GM23248 (cell line): ENCODE measurements at regions not wholly inside any gene's neighbourhood (a gene's known extent, or its start where the extent isn't known, plus 50 kb on each side); places are given as distances from the start of the nearest gene placed in this dataset.
A peak's percentile ranks its signal among the peaks of the same experiment; 100 is the strongest.

Experiments used
- DNase-seq: peaks from one replicate; pipeline ENCODE4 v3.0.0-alpha.2; 2015
- H2AFZ ChIP-seq: fragments of 200-600 bp; sonication (generic); 2 replicates; pipeline ENCODE4 v1.6.1; 2016; ENCODE audit warnings: antibody characterized with exemption
- H3F3A ChIP-seq: fragments of 200-600 bp; sonication (generic); 2 replicates; pipeline ENCODE4 v1.6.1; 2016; ENCODE audit warnings: mild to moderate bottlenecking, antibody characterized with exemption, mixed run types; ENCODE audit not compliant: insufficient read depth
- H3K27ac ChIP-seq: fragments of 200-600 bp; sonication (generic); 2 replicates; pipeline ENCODE4 v1.5.1; 2016; ENCODE audit warnings: mild to moderate bottlenecking
- H3K27me3 ChIP-seq: fragments of 200-600 bp; sonication (generic); replicated peaks from 2 replicates; pipeline ENCODE4 v1.6.1; 2016; ENCODE audit warnings: mild to moderate bottlenecking; ENCODE audit not compliant: insufficient read depth
- H3K36me3 ChIP-seq: fragments of 200-600 bp; sonication (generic); 2 replicates; pipeline ENCODE4 v1.6.1; 2016; ENCODE audit warnings: low read depth, mild to moderate bottlenecking
- H3K4me1 ChIP-seq: fragments of 200-600 bp; sonication (generic); 2 replicates; pipeline ENCODE4 v1.6.1; 2016; ENCODE audit warnings: mild to moderate bottlenecking; ENCODE audit not compliant: insufficient read depth
- H3K4me2 ChIP-seq: fragments of 200-600 bp; sonication (generic); one replicate; pipeline ENCODE4 v1.6.1; 2016; ENCODE audit warnings: mild to moderate bottlenecking; ENCODE audit not compliant: unreplicated experiment
- H3K4me3 ChIP-seq: fragments of 200-600 bp; sonication (generic); 2 replicates; pipeline ENCODE4 v1.5.1; 2016; ENCODE audit warnings: mild to moderate bottlenecking
- H3K79me2 ChIP-seq: fragments of 200-600 bp; sonication (generic); 2 replicates; pipeline ENCODE4 v1.6.1; 2016; ENCODE audit warnings: mild to moderate bottlenecking; ENCODE audit not compliant: insufficient read depth
- H3K9ac ChIP-seq: fragments of 200-600 bp; sonication (generic); 2 replicates; pipeline ENCODE4 v1.6.1; 2016; ENCODE audit warnings: mild to moderate bottlenecking
- H3K9me2 ChIP-seq: fragments of 200-600 bp; sonication (generic); 2 replicates; pipeline ENCODE4 v1.6.1; 2016; ENCODE audit warnings: mixed run types, mild to moderate bottlenecking, moderate library complexity; ENCODE audit not compliant: insufficient read depth
- H3K9me3 ChIP-seq: fragments of 200-600 bp; sonication (generic); one replicate; pipeline ENCODE4 v1.6.1; 2017; ENCODE audit warnings: low read depth
- H4K20me1 ChIP-seq: fragments of 200-600 bp; sonication (generic); 2 replicates; pipeline ENCODE4 v1.6.0; 2016; ENCODE audit not compliant: insufficient read depth
- EZH2 ChIP-seq: fragments of 200-600 bp; sonication (generic); IDR thresholded peaks from 2 replicates; pipeline ENCODE4 v1.6.1; 2018; ENCODE audit warnings: antibody characterized with exemption, mild to moderate bottlenecking; ENCODE audit not compliant: insufficient read depth, poor library complexity, severe bottlenecking
- EZH2phosphoT487 ChIP-seq: fragments of 200-600 bp; sonication (generic); IDR thresholded peaks from 2 replicates; pipeline ENCODE4 v1.6.1; 2018; ENCODE audit warnings: antibody characterized with exemption, moderate library complexity, mild to moderate bottlenecking, low read depth; ENCODE audit not compliant: insufficient read depth
- WGBS, 2 experiments: methylation state at CpG; one replicate each; pipeline ENCODE4 v1.1.6; 2015 to 2017; ENCODE audit warnings: low lambda C conversion rate in 2 of 2, low coverage in 1 of 2; ENCODE audit errors: missing lambda C conversion rate in 2 of 2; 5-methylcytosine and 5-hydroxymethylcytosine counted together
- in situ Hi-C: fragments of 300-500 bp; cut with MboI; formaldehyde crosslinking; loops from 2 replicates; pipeline ENCODE4 v1.15.0; 2020

- H3F3A ChIP-seq, result 0 out of 2 replicates have a peak, but pooled peaks cover 5% of the 10 kb centered on the region
- DNase-seq, result peak; percentile 23
- WGBS, 2 experiments, result 49 to 53% methylated on average over 6 of the region's 6 CpGs
- TF ChIP-seq EZH2, result no peak
- no peak for TF ChIP-seq EZH2phosphoT487
- in situ Hi-C loops, result no loop called here
- H3K27ac ChIP-seq, result no peak overlapping the region
- no peaks in the 10 kb centered on the region for H3K79me2 ChIP-seq
- H3K9ac ChIP-seq, result no peak overlapping the region
- H3K9me2 ChIP-seq, result no peaks in the 10 kb centered on the region
- no peaks in the 10 kb centered on the region for H3K36me3 ChIP-seq
- no peaks in the 10 kb centered on the region for H4K20me1 ChIP-seq
- no peaks in the 10 kb centered on the region for H3K9me3 ChIP-seq
- peaks cover 6% of the 10 kb centered on the region for H3K4me1 ChIP-seq
- H2AFZ ChIP-seq, result no peak overlapping the region
- no peak overlapping the region for H3K4me2 ChIP-seq
- H3K27me3 ChIP-seq, result no peaks in the 10 kb centered on the region
- H3K4me3 ChIP-seq, result no peak overlapping the region
Observed at GRCh38 chr11:47912843-47913437, 64.8 kb upstream of the NUP160 start.

GRCh38 chr11:47911149-47911548 is 63.0 kb upstream of the NUP160 start:
- Histone ChIP-seq H3K4me3 (no peak overlapping the region), H3K4me2 (no peak overlapping the region), H3K27me3 (no peaks in the 10 kb centered on the region), H4K20me1 (no peaks in the 10 kb centered on the region), H3K79me2 (no peaks in the 10 kb centered on the region), H3K36me3 (no peaks in the 10 kb centered on the region), H3K9me2 (no peaks in the 10 kb centered on the region), H3F3A (0 out of 2 replicates have a peak, but pooled peaks cover 4% of the 10 kb centered on the region), H3K4me1 (no peaks in the 10 kb centered on the region), H3K9me3 (no peaks in the 10 kb centered on the region), H3K27ac (no peak overlapping the region), H3K9ac (no peak overlapping the region), H2AFZ (no peak overlapping the region)
- DNase-seq, result no peak
- 90 to 97% methylated on average over 2 to 4 of the region's 4 CpGs for WGBS, 2 experiments
- TF ChIP-seq EZH2phosphoT487 (no peak), EZH2 (no peak)
- in situ Hi-C loops, result no loop called here

GRCh38 chr11:47908198-47908597 is 60.0 kb upstream of the NUP160 start:
- no peak overlapping the region for H2AFZ ChIP-seq
- WGBS, 2 experiments, result 71 to 76% methylated on average over 5 of the region's 5 CpGs
- H3F3A ChIP-seq, result no peaks in the 10 kb centered on the region
- H3K9me3 ChIP-seq, result no peaks in the 10 kb centered on the region
- H3K4me2 ChIP-seq, result no peak overlapping the region
- H3K4me3 ChIP-seq, result no peak overlapping the region
- H3K9me2 ChIP-seq, result no peaks in the 10 kb centered on the region
- in situ Hi-C loops, result no loop called here
- peak; percentile 22 for DNase-seq
- H3K4me1 ChIP-seq, result no peaks in the 10 kb centered on the region
- no peaks in the 10 kb centered on the region for H4K20me1 ChIP-seq
- H3K27ac ChIP-seq, result no peak overlapping the region
- H3K9ac ChIP-seq, result no peak overlapping the region
- H3K79me2 ChIP-seq, result no peaks in the 10 kb centered on the region
- H3K27me3 ChIP-seq, result no peaks in the 10 kb centered on the region
- TF ChIP-seq EZH2phosphoT487, result no peak
- no peak for TF ChIP-seq EZH2
- no peaks in the 10 kb centered on the region for H3K36me3 ChIP-seq

- Histone ChIP-seq H4K20me1 (no peaks in the 10 kb centered on the region), H3K4me2 (no peak overlapping the region), H3K4me1 (no peaks in the 10 kb centered on the region), H3F3A (no peaks in the 10 kb centered on the region), H3K9me2 (no peaks in the 10 kb centered on the region), H3K27ac (no peak overlapping the region), H3K27me3 (no peaks in the 10 kb centered on the region), H3K9ac (no peak overlapping the region), H3K79me2 (no peaks in the 10 kb centered on the region), H3K4me3 (no peak overlapping the region), H3K9me3 (no peaks in the 10 kb centered on the region), H2AFZ (no peak overlapping the region), H3K36me3 (no peaks in the 10 kb centered on the region)
- no peak for TF ChIP-seq EZH2
- peak; percentile 33 for DNase-seq
- 70 to 73% methylated on average over 5 of the region's 5 CpGs for WGBS, 2 experiments
- in situ Hi-C loops, result no loop called here
Observed at GRCh38 chr11:47907499-47907898, 59.3 kb upstream of the NUP160 start.

GRCh38 chr11:47906066-47906465 is 57.9 kb upstream of the NUP160 start:
- TF ChIP-seq EZH2, result no peak
- in situ Hi-C loops, result no loop called here
- H3K27me3 ChIP-seq, result no peaks in the 10 kb centered on the region
- H3K4me1 ChIP-seq, result no peaks in the 10 kb centered on the region
- H3K36me3 ChIP-seq, result no peaks in the 10 kb centered on the region
- DNase-seq, result no peak
- H4K20me1 ChIP-seq, result no peaks in the 10 kb centered on the region
- no peaks in the 10 kb centered on the region for H3F3A ChIP-seq
- no peaks in the 10 kb centered on the region for H3K9me3 ChIP-seq
- no peak overlapping the region for H2AFZ ChIP-seq
- 82 to 85% methylated on average over 6 of the region's 6 CpGs for WGBS, 2 experiments
- H3K27ac ChIP-seq, result no peak overlapping the region
- H3K4me3 ChIP-seq, result no peak overlapping the region
- no peak overlapping the region for H3K9ac ChIP-seq
- H3K9me2 ChIP-seq, result no peaks in the 10 kb centered on the region
- H3K4me2 ChIP-seq, result no peak overlapping the region
- no peaks in the 10 kb centered on the region for H3K79me2 ChIP-seq
